Right lobe of liver (tissue), 6 donors: ENCODE measurements at regions not wholly inside any gene's neighbourhood (a gene's known extent, or its start where the extent isn't known, plus 50 kb on each side); places are given as distances from the start of the nearest gene placed in this dataset.
A peak's percentile ranks its signal among the peaks of the same experiment; 100 is the strongest.

Experiments
- ATAC-seq, 4 donors: fragments of 200-7000 bp; cut with Tn5 transposase; one replicate each; pipeline ENCODE4 v1.9.1; 2020; ENCODE audit warnings: mild to moderate bottlenecking in 4 of 4, moderate library complexity in 4 of 4
- DNase-seq, 3 donors: peaks; one replicate each; pipeline ENCODE4 v3.0.0-alpha.2; 2020
- H3K27ac ChIP-seq, 3 donors: fragments of 200-600 bp; one replicate each; pipeline ENCODE4 v1.8.0; 2022
- H3K27me3 ChIP-seq, 2 donors: fragments of 200-600 bp; one replicate each; pipeline ENCODE4 v1.8.0; 2022
- H3K36me3 ChIP-seq, 4 donors: fragments of 200-600 bp; sonication (generic) in 1 of 4; one replicate each; pipeline versions ENCODE4 v1.5.1 to v1.8.0; 2017 to 2022; ENCODE audit warnings: control low read depth in 1 of 4
- H3K4me1 ChIP-seq, 4 donors: fragments of 200-600 bp; sonication (generic) in 1 of 4; one replicate each; pipeline versions ENCODE4 v1.5.1 to v1.8.0; 2017 to 2022; ENCODE audit warnings: control low read depth in 1 of 4
- H3K4me3 ChIP-seq, 3 donors: fragments of 200-600 bp; one replicate each; pipeline ENCODE4 v1.8.0; 2022
- H3K9me3 ChIP-seq, 4 donors: fragments of 200-600 bp; sonication (generic) in 1 of 4; one replicate each; pipeline versions ENCODE4 v1.5.1 to v1.8.0; 2017 to 2022; ENCODE audit warnings: control low read depth in 1 of 4
- POLR2A ChIP-seq: fragments of 450-650 bp; IDR thresholded peaks from one replicate; pipeline ENCODE4 v1.6.1; 2017; ENCODE audit warnings: antibody characterized with exemption, mild to moderate bottlenecking
- WGBS: methylation state at CpG from one replicate; pipeline ENCODE4 v1.1.6; 2018; ENCODE audit warnings: low coverage, low lambda C conversion rate; ENCODE audit not compliant: insufficient coverage; ENCODE audit errors: missing lambda C conversion rate; 5-methylcytosine and 5-hydroxymethylcytosine counted together
- intact Hi-C, 2 donors: fragments of 100-400 bp; cut with DNase I; formaldehyde crosslinking; loops; one replicate each; pipeline versions ENCODE4 v1.11.2 to v1.14.1; 2022
- TF ChIP-seq, protein P1 (sequence below), 4 donors: fragments of 200-600 bp in 3 of 4; fragments of 450-650 bp in 1 of 4; IDR thresholded peaks; one replicate each; pipeline versions ENCODE4 v1.5.1 to v1.8.0; 2016 to 2022; ENCODE audit warnings: antibody characterized with exemption in 4 of 4, mild to moderate bottlenecking in 2 of 4
- donor health status: DM: no; HTN: yes; CAD: no.
- donor health status: DM: no; HTN: no; CAD: no.
- donor health status: DM: no; HTN: no; CAD: no.
- donor health status: DM: no; HTN: yes; CAD: no.
- donor health status: DM: no; HTN: yes; CAD: no.

DNA sequence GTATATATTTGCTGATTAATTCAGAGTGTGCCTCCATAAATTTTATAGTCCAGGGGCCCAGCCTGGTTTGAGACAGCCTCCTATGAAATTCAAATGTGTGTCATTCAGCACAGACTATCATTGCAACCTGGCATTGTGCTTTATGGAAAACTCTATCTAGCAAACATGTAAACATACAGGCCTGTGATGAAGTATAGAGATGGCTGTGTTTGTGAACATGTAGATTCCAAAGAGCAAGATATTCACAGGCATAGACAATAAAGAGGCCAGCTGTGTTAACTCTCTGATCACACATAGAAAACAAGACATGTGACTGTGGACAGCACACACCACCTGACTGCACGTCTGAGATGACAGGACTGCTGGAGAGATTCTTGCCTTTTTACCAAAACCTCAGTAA lies 297.9 kb downstream of the EN1 start:
- 56% methylated on average over 1 of the region's 1 CpG for WGBS
- ATAC-seq = no peak
- no peaks in the 10 kb centered on the region for H3K9me3 ChIP-seq
- H3K4me1 ChIP-seq = no peaks in the 10 kb centered on the region
- DNase-seq = no peak
- TF ChIP-seq, protein P1, sequence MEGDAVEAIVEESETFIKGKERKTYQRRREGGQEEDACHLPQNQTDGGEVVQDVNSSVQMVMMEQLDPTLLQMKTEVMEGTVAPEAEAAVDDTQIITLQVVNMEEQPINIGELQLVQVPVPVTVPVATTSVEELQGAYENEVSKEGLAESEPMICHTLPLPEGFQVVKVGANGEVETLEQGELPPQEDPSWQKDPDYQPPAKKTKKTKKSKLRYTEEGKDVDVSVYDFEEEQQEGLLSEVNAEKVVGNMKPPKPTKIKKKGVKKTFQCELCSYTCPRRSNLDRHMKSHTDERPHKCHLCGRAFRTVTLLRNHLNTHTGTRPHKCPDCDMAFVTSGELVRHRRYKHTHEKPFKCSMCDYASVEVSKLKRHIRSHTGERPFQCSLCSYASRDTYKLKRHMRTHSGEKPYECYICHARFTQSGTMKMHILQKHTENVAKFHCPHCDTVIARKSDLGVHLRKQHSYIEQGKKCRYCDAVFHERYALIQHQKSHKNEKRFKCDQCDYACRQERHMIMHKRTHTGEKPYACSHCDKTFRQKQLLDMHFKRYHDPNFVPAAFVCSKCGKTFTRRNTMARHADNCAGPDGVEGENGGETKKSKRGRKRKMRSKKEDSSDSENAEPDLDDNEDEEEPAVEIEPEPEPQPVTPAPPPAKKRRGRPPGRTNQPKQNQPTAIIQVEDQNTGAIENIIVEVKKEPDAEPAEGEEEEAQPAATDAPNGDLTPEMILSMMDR (IDR thresholded peaks at IDR 0.05) = no peak
- TF ChIP-seq POLR2A = no peak
- no peaks in the 10 kb centered on the region for H3K27me3 ChIP-seq
- no peaks in the 10 kb centered on the region for H3K36me3 ChIP-seq
- H3K4me3 ChIP-seq = no peak overlapping the region
- no peak overlapping the region for H3K27ac ChIP-seq
- intact Hi-C loops = no loop called here

DNA sequence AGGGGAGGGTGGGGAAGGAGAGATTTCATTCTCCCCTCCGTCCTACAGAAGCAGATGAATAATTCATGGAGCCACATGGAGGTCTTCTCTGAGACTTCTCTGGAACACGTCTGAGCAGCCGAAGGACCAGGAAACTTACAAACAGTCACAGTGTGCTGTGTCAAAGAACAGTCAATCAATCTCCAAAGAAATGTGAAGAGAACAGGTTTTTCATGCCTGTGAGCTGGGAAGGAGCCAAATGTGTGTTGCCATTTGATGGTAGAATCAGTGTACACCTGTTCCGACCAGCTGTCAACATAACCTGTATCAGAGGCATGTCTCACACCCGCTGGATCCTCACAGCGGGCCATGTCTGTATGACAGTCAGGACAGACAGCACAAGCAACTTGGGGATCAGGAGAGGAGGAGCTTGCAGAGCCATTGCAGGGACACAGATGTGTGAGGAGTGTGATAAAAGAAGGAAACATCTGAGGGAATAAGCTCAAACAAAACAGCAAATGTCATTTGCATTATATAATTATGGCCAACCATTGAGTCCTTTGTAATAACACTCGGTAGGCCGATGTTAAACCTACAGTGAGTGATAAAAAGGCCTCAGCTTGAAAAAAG lies 298.5 kb downstream of the EN1 start:
- TF ChIP-seq, protein P1 (IDR thresholded peaks at IDR 0.05) = no peak
- TF ChIP-seq POLR2A = no peak
- DNase-seq (no peak), ATAC-seq (no peak)
- Histone ChIP-seq H3K4me3 (no peak overlapping the region), H3K27ac (no peak overlapping the region), H3K9me3 (no peaks in the 10 kb centered on the region), H3K36me3 (no peaks in the 10 kb centered on the region), H3K27me3 (no peaks in the 10 kb centered on the region), H3K4me1 (no peaks in the 10 kb centered on the region)
- intact Hi-C loops = no loop called here
- 49% methylated on average over 8 of the region's 8 CpGs for WGBS

DNA sequence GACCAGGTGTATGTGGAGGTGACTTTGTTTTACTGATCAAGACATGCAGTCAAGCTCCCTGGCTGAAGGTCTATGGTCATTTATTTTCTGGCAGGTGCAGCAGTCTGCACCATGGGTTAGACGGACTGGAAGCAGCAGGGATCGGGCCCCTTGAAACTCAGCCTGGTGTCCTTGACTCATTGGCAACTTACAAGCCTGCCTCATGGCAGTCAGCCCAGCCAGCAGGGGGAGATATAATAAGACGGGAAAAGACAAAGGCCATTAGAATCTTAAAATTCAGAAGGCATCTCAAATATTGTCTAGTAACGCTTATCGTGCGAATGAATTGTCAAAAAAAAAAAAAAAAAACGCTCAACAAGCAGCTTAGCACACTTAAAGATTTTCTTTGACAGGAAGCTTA lies 308.2 kb downstream of the EN1 start:
- H3K4me3 ChIP-seq = no peak overlapping the region
- no peak for ATAC-seq
- H3K27me3 ChIP-seq = no peaks in the 10 kb centered on the region
- TF ChIP-seq, protein P1 (IDR thresholded peaks at IDR 0.05) = peak in 3 of 4 donors; percentile 19 to 34 (median 24)
- no peak for TF ChIP-seq POLR2A
- WGBS = 41% methylated on average over 7 of the region's 7 CpGs
- no peaks in the 10 kb centered on the region for H3K4me1 ChIP-seq
- intact Hi-C loops = no loop called here
- no peak overlapping the region for H3K27ac ChIP-seq
- DNase-seq = no peak
- no peaks in the 10 kb centered on the region for H3K36me3 ChIP-seq
- no peaks in the 10 kb centered on the region for H3K9me3 ChIP-seq

DNA sequence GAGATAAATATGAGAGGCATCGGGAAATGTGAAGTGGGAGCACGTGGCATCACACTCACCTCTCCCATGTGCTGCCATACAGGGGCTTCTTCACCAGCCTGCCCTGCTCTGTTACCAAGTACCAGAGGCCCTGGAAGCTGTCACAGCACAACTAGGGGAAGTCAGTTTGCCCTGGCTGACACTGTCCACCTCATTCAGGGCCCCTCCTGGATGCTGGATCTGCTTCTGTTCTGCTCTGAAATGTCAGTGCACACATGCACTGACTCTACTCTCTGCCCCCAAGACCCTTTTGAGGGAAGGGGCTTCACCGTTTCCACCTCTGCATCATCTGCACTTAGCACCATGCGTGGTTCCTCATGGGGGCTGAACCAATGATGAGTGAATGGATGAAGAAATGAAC lies 311.1 kb downstream of the EN1 start:
- WGBS = 69% methylated on average over 3 of the region's 4 CpGs
- intact Hi-C loops = no loop called here
- no peak for TF ChIP-seq POLR2A
- TF ChIP-seq, protein P1 (IDR thresholded peaks at IDR 0.05) = no peak
- H3K27ac ChIP-seq = no peak overlapping the region
- no peaks in the 10 kb centered on the region for H3K27me3 ChIP-seq
- DNase-seq (no peak), ATAC-seq (no peak)
- no peaks in the 10 kb centered on the region for H3K9me3 ChIP-seq
- H3K4me3 ChIP-seq = no peak overlapping the region
- no peaks in the 10 kb centered on the region for H3K36me3 ChIP-seq
- no peaks in the 10 kb centered on the region for H3K4me1 ChIP-seq

DNA sequence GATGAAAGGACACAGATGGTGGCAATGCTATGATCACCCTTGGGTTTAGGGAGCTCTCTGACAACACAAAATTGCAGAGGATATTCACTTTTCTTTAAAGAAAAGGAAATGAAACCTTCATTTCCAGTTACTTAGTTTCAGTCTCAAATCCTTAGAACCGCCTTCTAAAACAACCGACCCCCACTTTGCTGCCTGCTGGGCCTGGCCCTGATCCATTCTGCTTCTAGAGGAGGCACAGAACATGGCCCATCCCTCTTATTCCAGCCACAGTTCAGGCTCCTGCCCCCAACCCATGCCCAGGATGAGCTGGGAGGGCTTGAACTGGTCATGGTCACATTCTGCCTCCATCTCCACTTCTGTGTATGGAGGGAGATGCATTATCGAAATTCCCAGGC lies 311.6 kb downstream of the EN1 start:
- ATAC-seq (no peak), DNase-seq (no peak)
- 63% methylated on average over 3 of the region's 3 CpGs for WGBS
- no peaks in the 10 kb centered on the region for H3K9me3 ChIP-seq
- no peaks in the 10 kb centered on the region for H3K4me1 ChIP-seq
- no peaks in the 10 kb centered on the region for H3K36me3 ChIP-seq
- no peak overlapping the region for H3K27ac ChIP-seq
- H3K27me3 ChIP-seq = no peaks in the 10 kb centered on the region
- no peak for TF ChIP-seq POLR2A
- TF ChIP-seq, protein P1 (IDR thresholded peaks at IDR 0.05) = no peak
- H3K4me3 ChIP-seq = no peak overlapping the region
- intact Hi-C loops = no loop called here
